Heart right ventricle (tissue), 16 donors: ENCODE measurements at regions not wholly inside any gene's neighbourhood (a gene's known extent, or its start where the extent isn't known, plus 50 kb on each side); places are given as distances from the start of the nearest gene placed in this dataset.

Experiments used
- ATAC-seq, 8 donors: fragments of 200-7000 bp; cut with Tn5 transposase; one replicate each; pipeline ENCODE4 v1.9.1; 2020; ENCODE audit warnings: mild to moderate bottlenecking in 8 of 8, moderate library complexity in 8 of 8, moderate number of reproducible peaks in 1 of 8
- DNase-seq, 2 donors: peaks; one replicate each; pipeline ENCODE4 v3.0.0-alpha.2; 2020
- H3K27ac ChIP-seq, 10 donors: fragments of 200-600 bp; sonication (generic) in 2 of 10; one replicate each; pipeline versions ENCODE4 v1.5.0 to v1.8.0; 2020 to 2022; ENCODE audit warnings: mild to moderate bottlenecking in 3 of 10
- H3K27me3 ChIP-seq, 7 donors: fragments of 200-600 bp; one replicate each; pipeline ENCODE4 v1.8.0; 2021 to 2022; ENCODE audit warnings: mild to moderate bottlenecking in 2 of 7
- H3K36me3 ChIP-seq, 9 donors: fragments of 200-600 bp; sonication (generic) in 1 of 9; one replicate each; pipeline versions ENCODE4 v1.5.0 to v1.8.0; 2020 to 2022; ENCODE audit warnings: mild to moderate bottlenecking in 2 of 9
- H3K4me1 ChIP-seq, 9 donors: fragments of 200-600 bp; sonication (generic) in 1 of 9; one replicate each; pipeline versions ENCODE4 v1.5.0 to v1.8.0; 2020 to 2022; ENCODE audit warnings: mild to moderate bottlenecking in 4 of 9
- H3K4me3 ChIP-seq, 10 donors: fragments of 200-600 bp; sonication (generic) in 2 of 10; one replicate each; pipeline versions ENCODE4 v1.5.0 to v1.8.0; 2020 to 2022; ENCODE audit warnings: mild to moderate bottlenecking in 7 of 10, moderate library complexity in 2 of 10
- H3K9me3 ChIP-seq, 11 donors: fragments of 200-600 bp in 10 of 11; sonication (generic) in 2 of 11; one replicate each; pipeline versions ENCODE4 v1.5.0 to v1.8.0; 2013 to 2022; ENCODE audit warnings: mild to moderate bottlenecking in 2 of 11, control low read depth in 1 of 11, moderate library complexity in 1 of 11
- CTCF ChIP-seq, 9 donors: fragments of 200-600 bp; sonication (generic) in 2 of 9; IDR thresholded peaks; one replicate each; pipeline versions ENCODE4 v1.5.0 to v1.8.0; 2021 to 2022; ENCODE audit warnings: antibody characterized with exemption in 9 of 9, mild to moderate bottlenecking in 5 of 9, moderate library complexity in 1 of 9
- WGBS, 2 donors: extraction: QIAGEN DNeasy Blood & Tissue Kit; methylation state at CpG; one replicate each; pipeline ENCODE4 v1.1.7; 2013; ENCODE audit warnings: inconsistent platforms in 1 of 2; 5-methylcytosine and 5-hydroxymethylcytosine counted together
- intact Hi-C, 10 donors: fragments of 100-400 bp; cut with DNase I; formaldehyde crosslinking; loops; one replicate each; pipeline versions ENCODE4 v1.11.1 to v1.14.2; 2022
- donor health status: Arrhythmogenic right ventricular cardiomyopathy.
- donor health status: ischemic (EF 13 %, LVEDD 7.1; RV severe dilation, severe dysfunction).
- donor health status: healthy with polysubstance abuse.
- donor health status: DM: no; HTN: yes; CAD: no.
- donor health status: DM: no; HTN: no; CAD: no.
- donor health status: ischemic (EF 25% LVEDD 6.9; RV normal size, moderate dysfunction).
- donor health status: ischemic (EF 25% LVEDD 5.7; RV mildly dilated, moderate dysfunction).
- donor health status: healthy.
- donor health status: DM: yes; HTN: yes; CAD: no.
- donor health status: Ischemic cardiomyopathy.
- donor health status: ischemic (EF 35%, LVEDD 5.7; RV mildly dilated, moderate dysfunction).
- donor health status: nonischemic (EF 11% LVEDD 7.7; RV severe dilation, severe dysfunction).
- donor health status: DM: yes; HTN: yes; CAD: no.
- donor health status: PGD.
- donor health status: ischemic (EF 29% LVEDD 5.4; RV normal size, mild dysfunction).
- donor health status: nonischemic (EF 23%, LVEDD 6.1; RV moderate dilation, normal function).

GRCh38 chr4:4640692-4641091 is 98.8 kb upstream of the STX18 start:
- intact Hi-C loops = no loop called here
- Histone ChIP-seq H3K36me3 (no peaks in the 10 kb centered on the region), H3K9me3 (no peaks in the 10 kb centered on the region), H3K4me1 (no peaks in the 10 kb centered on the region), H3K27me3 (no peaks in the 10 kb centered on the region), H3K27ac (no peak overlapping the region), H3K4me3 (no peak overlapping the region)
- DNase-seq (no peak), ATAC-seq (no peak)
- WGBS, 2 donors = 59 to 62% methylated on average over 10 of the region's 10 CpGs
- no peak for TF ChIP-seq CTCF (IDR thresholded peaks at IDR 0.05)

GRCh38 chr4:4639370-4639769 is 97.5 kb upstream of the STX18 start:
- no peak for TF ChIP-seq CTCF (IDR thresholded peaks at IDR 0.05)
- Histone ChIP-seq H3K4me1 (no peaks in the 10 kb centered on the region), H3K4me3 (no peak overlapping the region), H3K36me3 (no peaks in the 10 kb centered on the region), H3K27ac (no peak overlapping the region), H3K27me3 (no peaks in the 10 kb centered on the region), H3K9me3 (no peaks in the 10 kb centered on the region)
- ATAC-seq = no peak
- intact Hi-C loops = no loop called here
- WGBS, 2 donors = 77 to 81% methylated on average over 3 of the region's 3 CpGs
- no peak for DNase-seq

GRCh38 chr4:4637710-4638109 is 95.9 kb upstream of the STX18 start:
- intact Hi-C loops = no loop called here
- WGBS, 2 donors = 95 to 96% methylated on average over 5 of the region's 5 CpGs
- Histone ChIP-seq H3K4me1 (no peaks in the 10 kb centered on the region), H3K27me3 (no peaks in the 10 kb centered on the region), H3K36me3 (no peaks in the 10 kb centered on the region), H3K4me3 (no peak overlapping the region), H3K9me3 (no peaks in the 10 kb centered on the region), H3K27ac (no peak overlapping the region)
- TF ChIP-seq CTCF (IDR thresholded peaks at IDR 0.05) = no peak
- no peak for DNase-seq
- no peak for ATAC-seq

- Histone ChIP-seq H3K36me3 (no peaks in the 10 kb centered on the region), H3K27ac (no peak overlapping the region), H3K27me3 (no peaks in the 10 kb centered on the region), H3K4me1 (no peaks in the 10 kb centered on the region), H3K9me3 (peaks cover 0 to 10% (median 0%) of the 10 kb centered on the region in 11 donors), H3K4me3 (no peak overlapping the region)
- intact Hi-C loops = no loop called here
- 95 to 96% methylated on average over 3 of the region's 3 CpGs for WGBS, 2 donors
- DNase-seq = no peak
- no peak for TF ChIP-seq CTCF (IDR thresholded peaks at IDR 0.05)
- ATAC-seq = no peak
Observed at GRCh38 chr4:4633431-4633830, 91.6 kb upstream of the STX18 start.

- H3K27ac ChIP-seq = no peak overlapping the region
- TF ChIP-seq CTCF (IDR thresholded peaks at IDR 0.05) = no peak
- no peak overlapping the region for H3K4me3 ChIP-seq
- ATAC-seq = no peak
- intact Hi-C loops = no loop called here
- no peaks in the 10 kb centered on the region for H3K4me1 ChIP-seq
- no peaks in the 10 kb centered on the region for H3K36me3 ChIP-seq
- no peaks in the 10 kb centered on the region for H3K27me3 ChIP-seq
- DNase-seq = no peak
- H3K9me3 ChIP-seq = peaks cover 0 to 10% (median 0%) of the 10 kb centered on the region in 11 donors
Observed at GRCh38 chr4:4631150-4631549, 89.3 kb upstream of the STX18 start.
